ENCODE measurements at regions not wholly inside any gene's neighbourhood (a gene's known extent, or its start where the extent isn't known, plus 50 kb on each side); places are given as distances from the start of the nearest gene placed in this dataset.

DNA sequence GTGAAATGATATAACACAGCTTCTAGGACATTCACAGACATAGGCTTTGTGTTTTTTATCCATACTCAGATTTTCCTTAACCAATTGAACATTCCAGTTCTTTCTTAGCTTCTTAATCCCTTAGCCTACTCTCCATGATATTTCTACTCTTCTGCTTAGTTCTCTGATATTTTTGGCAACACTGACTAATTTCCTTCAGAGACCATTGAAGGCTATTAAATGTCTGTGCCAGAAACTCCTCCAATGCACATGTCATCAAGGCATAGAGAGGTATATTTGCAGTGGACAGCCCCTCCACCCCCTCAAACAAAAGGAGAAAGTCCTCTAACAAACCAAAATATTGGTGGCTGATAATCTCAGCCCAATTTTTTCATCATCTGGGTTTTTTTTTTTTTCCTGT is 105.9 kb upstream of the TSC22D2 start:
- DNase-seq (no peak), ATAC-seq (no peak)
- Mint-ChIP-seq H3K9me3 (no peaks in the 10 kb centered on the region), H3K36me3 (ENCODE audit: insufficient read depth) (no peaks in the 10 kb centered on the region), H3K4me1 (ENCODE audit: low read depth) (no peaks in the 10 kb centered on the region), H3K27me3 (ENCODE audit: low read depth) (peaks cover 23% of the 10 kb centered on the region), H3K4me3 (no peak overlapping the region)

DNA sequence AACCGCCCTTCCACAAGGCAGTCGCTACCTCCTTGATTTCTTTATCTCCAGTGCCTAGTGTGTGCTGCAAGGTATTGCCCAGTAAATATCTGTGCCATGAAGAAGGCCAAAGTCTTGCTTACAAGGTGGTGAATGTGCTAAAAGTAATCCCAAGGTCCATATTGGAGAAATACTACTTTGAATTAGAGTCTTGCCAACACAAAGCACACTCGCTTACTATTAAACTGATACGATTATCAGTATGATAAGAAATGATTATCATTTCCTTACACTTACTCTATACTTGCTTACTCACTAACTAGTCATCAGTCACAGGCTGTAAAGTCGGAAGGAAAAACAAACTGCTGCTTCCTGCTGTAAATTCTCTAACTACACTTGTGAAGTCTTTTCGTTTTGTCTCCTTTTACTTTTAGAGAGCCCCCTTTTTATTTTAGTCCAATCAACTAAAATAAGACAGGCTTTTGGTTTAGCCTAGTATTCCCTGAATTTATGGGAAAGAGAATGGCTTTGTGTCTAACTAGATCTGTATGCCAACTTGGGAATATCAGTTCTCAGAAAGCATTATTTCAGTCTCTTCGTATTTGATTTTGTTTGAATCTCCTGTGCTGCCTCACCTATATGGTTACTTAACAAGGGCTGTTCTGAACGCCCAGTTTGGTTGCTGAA is 107.1 kb upstream of the TSC22D2 start:
- H3K27me3 Mint-ChIP-seq (ENCODE audit: low read depth): peaks cover 20% of the 10 kb centered on the region
- no peaks in the 10 kb centered on the region for H3K9me3 Mint-ChIP-seq
- H3K4me3 Mint-ChIP-seq: no peak overlapping the region
- H3K4me1 Mint-ChIP-seq (ENCODE audit: low read depth): no peaks in the 10 kb centered on the region
- DNase-seq (no peak), ATAC-seq (no peak)
- no peaks in the 10 kb centered on the region for H3K36me3 Mint-ChIP-seq (ENCODE audit: insufficient read depth)

DNA sequence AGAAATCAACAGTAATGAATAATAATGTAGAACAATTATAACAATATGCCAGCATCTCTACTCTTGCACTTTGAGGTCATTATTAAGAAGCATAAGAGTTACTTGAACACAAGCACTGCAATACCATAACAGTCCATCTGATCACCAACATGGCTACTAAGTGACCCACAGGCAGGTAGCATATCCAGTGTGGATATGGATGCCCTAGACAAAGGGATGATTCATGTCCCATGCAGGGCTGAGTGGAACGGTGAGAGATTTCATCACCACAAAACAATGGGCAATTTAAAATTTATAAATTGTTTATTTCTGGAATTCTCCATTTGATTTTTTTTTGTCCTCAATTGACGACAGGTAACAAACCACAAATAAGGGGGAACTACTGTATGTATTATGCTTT is 107.7 kb upstream of the TSC22D2 start:
- Mint-ChIP-seq H3K9me3 (no peaks in the 10 kb centered on the region), H3K4me3 (no peak overlapping the region), H3K36me3 (ENCODE audit: insufficient read depth) (no peaks in the 10 kb centered on the region), H3K4me1 (ENCODE audit: low read depth) (no peaks in the 10 kb centered on the region), H3K27me3 (ENCODE audit: low read depth) (peaks cover 18% of the 10 kb centered on the region)
- ATAC-seq: no peak
- DNase-seq: no peak

DNA sequence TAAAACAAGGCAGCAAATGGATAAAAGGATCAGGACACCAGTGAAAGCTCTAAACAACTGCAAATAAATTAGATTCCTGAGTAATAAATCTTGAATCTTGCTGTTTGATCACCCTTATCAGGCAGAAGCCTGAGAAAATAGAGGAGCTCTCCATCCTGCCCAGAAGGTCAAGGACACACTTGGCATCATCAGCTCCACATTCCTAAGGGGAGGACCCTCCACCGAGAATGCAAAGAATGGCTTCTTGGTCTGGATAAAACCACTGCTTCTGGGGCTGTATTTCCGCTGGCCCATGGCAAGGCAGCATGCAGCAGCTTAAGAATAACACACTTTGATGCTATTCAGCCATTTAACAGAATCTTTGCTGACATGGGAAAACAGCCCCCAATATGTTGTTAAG is 108.9 kb upstream of the TSC22D2 start:
- H3K9me3 Mint-ChIP-seq: no peaks in the 10 kb centered on the region
- no peak overlapping the region for H3K4me3 Mint-ChIP-seq
- ATAC-seq (no peak), DNase-seq (no peak)
- peaks cover 21% of the 10 kb centered on the region for H3K27me3 Mint-ChIP-seq (ENCODE audit: low read depth)
- H3K4me1 Mint-ChIP-seq (ENCODE audit: low read depth): no peaks in the 10 kb centered on the region
- no peaks in the 10 kb centered on the region for H3K36me3 Mint-ChIP-seq (ENCODE audit: insufficient read depth)

DNA sequence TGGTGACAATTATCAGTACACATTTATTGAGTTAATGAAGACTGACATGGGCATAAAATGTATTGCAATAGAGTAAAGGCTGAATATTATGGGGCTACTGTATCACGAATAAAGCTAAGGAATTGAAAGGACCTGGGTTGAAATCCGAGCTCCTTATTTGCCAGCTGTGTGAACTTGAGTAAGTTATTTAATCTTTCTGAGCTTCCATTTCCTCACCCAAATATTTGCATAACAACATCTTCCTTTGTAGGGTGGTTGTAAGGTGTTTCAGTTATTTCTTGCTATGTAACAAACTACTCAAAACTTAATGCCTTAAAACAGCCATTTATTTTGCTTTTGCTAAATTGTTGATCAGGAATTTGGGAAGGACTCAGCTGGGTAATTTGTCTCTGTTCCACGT is 111.1 kb upstream of the TSC22D2 start:
- Mint-ChIP-seq H3K36me3 (ENCODE audit: insufficient read depth) (no peaks in the 10 kb centered on the region), H3K4me3 (no peak overlapping the region), H3K9me3 (no peaks in the 10 kb centered on the region), H3K27me3 (ENCODE audit: low read depth) (peaks cover 19% of the 10 kb centered on the region), H3K4me1 (ENCODE audit: low read depth) (no peaks in the 10 kb centered on the region)
- DNase-seq (no peak), ATAC-seq (no peak)

DNA sequence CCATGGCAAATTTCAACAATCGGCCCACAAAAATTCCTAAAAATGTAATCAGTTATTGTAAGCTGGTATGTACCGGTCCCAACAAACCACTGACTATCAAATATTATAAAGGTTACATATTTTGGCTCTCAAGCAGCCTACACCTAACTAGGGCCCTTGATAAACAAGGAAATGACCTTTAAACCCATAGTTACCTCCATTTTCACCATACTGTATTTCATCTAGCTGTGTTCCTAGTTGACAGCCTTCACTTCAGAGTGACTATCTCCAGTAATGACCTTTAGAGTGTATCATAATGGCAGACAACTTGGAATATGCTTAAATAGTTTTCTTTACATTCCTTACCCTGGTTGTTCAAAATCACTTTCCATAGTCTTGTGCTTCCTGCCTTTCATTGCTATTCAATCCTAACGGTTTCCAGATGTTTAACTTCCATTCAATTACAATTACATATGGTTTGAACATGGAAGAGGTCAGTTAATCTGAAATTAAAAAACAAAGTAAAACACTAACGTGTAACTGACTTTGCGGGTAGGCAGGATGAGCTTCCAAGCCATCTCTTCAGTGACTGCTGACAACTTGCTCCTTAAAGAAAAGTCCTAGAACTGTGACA is 111.9 kb upstream of the TSC22D2 start:
- Mint-ChIP-seq H3K9me3 (no peaks in the 10 kb centered on the region), H3K4me1 (ENCODE audit: low read depth) (no peaks in the 10 kb centered on the region), H3K27me3 (ENCODE audit: low read depth) (peaks cover 18% of the 10 kb centered on the region), H3K4me3 (no peak overlapping the region), H3K36me3 (ENCODE audit: insufficient read depth) (no peaks in the 10 kb centered on the region)
- DNase-seq: no peak
- ATAC-seq: no peak

DNA sequence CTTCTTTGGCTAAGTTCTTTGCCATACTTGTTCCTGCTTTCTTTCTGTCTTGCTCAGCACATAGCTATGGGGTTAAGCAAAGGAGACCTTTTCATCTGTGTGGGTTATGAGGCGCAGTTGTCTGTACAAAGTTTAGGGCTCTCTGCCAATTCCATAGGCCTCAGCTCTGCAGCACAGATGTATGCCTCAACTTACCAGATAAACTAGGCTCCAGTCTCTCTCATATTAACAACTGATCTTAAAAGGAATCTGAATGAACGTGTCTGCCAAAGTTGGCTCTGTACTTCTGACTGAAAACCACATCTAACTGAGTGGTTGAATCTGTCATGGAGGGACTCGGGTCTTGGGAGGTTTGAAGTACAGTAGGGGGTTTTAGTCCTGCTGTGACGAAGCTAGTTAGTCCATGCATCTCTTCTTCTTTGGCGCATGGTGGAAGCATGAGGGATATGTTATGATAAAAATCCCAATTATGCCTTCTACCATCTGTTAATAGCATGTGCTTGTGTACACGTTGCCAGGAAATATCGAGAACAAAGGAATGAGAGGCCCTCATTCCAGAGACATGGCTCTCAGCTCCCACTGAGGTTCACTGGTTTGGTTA is 114.6 kb upstream of the TSC22D2 start:
- H3K27me3 Mint-ChIP-seq (ENCODE audit: low read depth): peaks cover 15% of the 10 kb centered on the region
- H3K4me1 Mint-ChIP-seq (ENCODE audit: low read depth): no peaks in the 10 kb centered on the region
- ATAC-seq: no peak
- no peak for DNase-seq
- H3K36me3 Mint-ChIP-seq (ENCODE audit: insufficient read depth): no peaks in the 10 kb centered on the region
- no peak overlapping the region for H3K4me3 Mint-ChIP-seq
- H3K9me3 Mint-ChIP-seq: no peaks in the 10 kb centered on the region

DNA sequence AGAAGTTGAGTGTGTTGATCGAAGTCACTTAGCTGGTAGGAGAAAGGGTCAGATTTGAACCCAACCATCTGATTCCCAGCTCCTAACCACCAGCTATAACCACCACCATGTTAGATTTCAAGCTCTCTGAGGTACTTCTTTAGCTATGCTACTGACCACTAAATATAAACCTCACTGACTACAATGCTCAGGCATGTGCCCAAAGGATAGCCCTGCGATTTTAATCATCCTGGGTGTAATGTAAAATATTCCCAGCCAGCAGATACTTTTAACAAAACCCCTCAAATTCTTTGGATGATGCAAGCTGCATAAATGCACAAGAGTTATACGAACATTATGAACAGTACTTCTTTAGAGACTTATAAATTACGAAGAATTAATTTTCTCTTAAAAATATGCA is 115.2 kb upstream of the TSC22D2 start:
- Mint-ChIP-seq H3K4me3 (no peak overlapping the region), H3K4me1 (ENCODE audit: low read depth) (no peaks in the 10 kb centered on the region), H3K36me3 (ENCODE audit: insufficient read depth) (no peaks in the 10 kb centered on the region), H3K9me3 (no peaks in the 10 kb centered on the region), H3K27me3 (ENCODE audit: low read depth) (peaks cover 15% of the 10 kb centered on the region)
- DNase-seq (no peak), ATAC-seq (no peak)

DNA sequence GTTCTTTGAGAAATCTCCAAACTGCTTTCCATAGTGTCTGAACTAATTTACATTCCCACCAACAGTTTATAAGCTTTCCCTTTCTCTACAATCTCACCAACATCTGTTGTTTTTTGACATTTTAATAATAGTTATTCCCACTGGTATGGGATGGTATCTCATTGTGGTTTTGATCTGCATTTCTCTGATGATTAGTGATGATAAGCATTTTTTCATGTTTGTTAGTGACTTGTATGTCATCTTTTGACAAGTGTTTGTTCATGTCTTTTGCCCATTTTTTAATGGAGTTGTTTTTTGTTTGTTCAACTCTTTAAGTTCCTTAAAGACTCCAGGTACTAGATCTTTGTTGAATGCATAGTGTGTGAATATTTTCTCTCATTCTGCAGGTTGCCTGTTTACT is 116.6 kb upstream of the TSC22D2 start:
- Mint-ChIP-seq H3K27me3 (ENCODE audit: low read depth) (peaks cover 15% of the 10 kb centered on the region), H3K36me3 (ENCODE audit: insufficient read depth) (no peaks in the 10 kb centered on the region), H3K9me3 (no peaks in the 10 kb centered on the region), H3K4me1 (ENCODE audit: low read depth) (no peaks in the 10 kb centered on the region), H3K4me3 (no peak overlapping the region)
- no peak for DNase-seq
- ATAC-seq: no peak

DNA sequence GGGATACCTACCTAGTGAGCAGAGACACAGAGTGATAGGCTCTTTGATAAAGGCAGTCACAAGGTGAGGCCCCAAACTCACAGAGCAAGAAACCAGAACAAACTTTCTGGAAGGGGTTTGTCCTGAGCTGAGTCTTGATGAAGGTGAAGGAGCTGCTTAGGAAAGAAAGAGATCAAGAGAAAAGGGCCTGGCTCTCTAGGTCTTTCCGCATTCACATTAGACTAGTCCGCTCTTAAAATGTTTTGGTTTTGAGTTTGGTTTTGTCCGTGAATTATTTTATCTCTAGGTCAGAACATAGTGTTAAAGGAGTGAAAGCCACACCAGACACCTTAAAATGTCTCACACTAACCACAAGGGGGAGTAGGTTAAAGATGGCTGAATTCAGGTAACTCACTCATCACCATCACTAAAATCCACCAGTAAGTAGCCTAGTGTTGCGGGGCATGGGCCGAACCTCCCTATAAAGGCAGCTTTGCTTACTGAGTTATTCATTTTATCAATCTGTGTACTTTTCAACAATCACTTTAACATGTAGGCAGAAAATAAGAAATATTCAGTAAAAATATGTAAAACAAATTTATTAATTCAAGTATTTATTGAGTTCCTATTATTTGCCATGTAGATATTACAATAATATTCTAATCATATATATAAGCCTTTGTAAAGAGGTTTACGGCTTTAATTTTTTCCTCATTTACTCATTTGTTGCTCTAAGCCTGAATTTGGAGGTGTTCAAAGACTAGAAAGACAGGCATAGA is 121.5 kb upstream of the TSC22D2 start:
- peak; percentile 61 to 66 for ATAC-seq
- Mint-ChIP-seq H3K27me3 (ENCODE audit: low read depth) (peaks cover 3% of the 10 kb centered on the region), H3K4me3 (no peak overlapping the region), H3K4me1 (ENCODE audit: low read depth) (no peaks in the 10 kb centered on the region), H3K36me3 (ENCODE audit: insufficient read depth) (no peaks in the 10 kb centered on the region), H3K9me3 (no peaks in the 10 kb centered on the region)
- DNase-seq: no peak

DNA sequence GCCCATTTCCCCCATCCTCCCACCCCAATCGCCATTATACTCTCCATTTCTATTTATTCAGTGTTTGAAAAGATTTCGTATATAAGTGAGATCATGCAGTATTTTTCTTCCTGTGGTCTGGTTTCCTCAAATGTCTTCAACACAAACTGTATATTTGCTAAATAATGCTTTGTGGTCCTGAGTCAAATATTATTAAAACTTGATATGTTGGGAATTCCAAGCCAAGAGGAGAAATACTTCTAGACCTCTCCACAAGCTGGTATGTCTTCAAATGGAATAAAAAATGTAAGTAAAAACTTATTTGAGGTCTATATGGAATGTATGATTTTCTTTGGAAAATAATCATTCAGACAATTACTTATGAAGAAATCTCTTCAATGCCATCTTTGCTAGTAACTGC is 122.5 kb upstream of the TSC22D2 start:
- H3K4me3 Mint-ChIP-seq: no peak overlapping the region
- H3K9me3 Mint-ChIP-seq: no peaks in the 10 kb centered on the region
- H3K36me3 Mint-ChIP-seq (ENCODE audit: insufficient read depth): no peaks in the 10 kb centered on the region
- H3K4me1 Mint-ChIP-seq (ENCODE audit: low read depth): no peaks in the 10 kb centered on the region
- ATAC-seq: no peak
- peaks cover 3% of the 10 kb centered on the region for H3K27me3 Mint-ChIP-seq (ENCODE audit: low read depth)
- no peak for DNase-seq

DNA sequence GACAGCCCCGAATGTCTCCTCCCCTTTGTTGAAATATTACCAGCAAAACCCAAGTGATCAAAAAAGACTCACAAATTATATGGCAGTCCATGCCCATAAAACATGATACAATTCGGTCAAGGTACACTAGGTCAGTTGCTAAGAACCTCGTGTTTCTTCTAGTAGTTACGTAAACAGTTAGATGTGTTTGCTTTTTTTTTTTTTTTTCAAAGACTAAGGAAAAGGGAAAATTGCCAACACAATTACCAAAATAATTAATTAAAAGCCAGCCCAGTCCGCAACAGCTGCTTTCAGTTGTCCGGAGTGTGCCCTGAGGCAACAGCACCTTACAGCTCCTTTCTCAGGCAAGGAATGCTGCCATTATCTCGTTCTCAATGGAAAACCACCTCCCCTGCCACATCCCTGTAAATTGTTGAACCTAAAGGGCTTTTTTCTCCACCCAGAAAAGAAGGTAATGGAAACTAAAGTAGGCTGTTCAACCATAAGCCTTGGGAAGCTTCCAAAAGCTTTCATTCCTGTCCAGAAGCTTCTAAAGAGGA is 129.2 kb upstream of the TSC22D2 start:
- DNase-seq: no peak
- peaks cover 18% of the 10 kb centered on the region for H3K27me3 Mint-ChIP-seq (ENCODE audit: low read depth)
- no peaks in the 10 kb centered on the region for H3K36me3 Mint-ChIP-seq (ENCODE audit: insufficient read depth)
- H3K4me3 Mint-ChIP-seq: no peak overlapping the region
- ATAC-seq: no peak
- H3K9me3 Mint-ChIP-seq: no peaks in the 10 kb centered on the region
- no peaks in the 10 kb centered on the region for H3K4me1 Mint-ChIP-seq (ENCODE audit: low read depth)

DNA sequence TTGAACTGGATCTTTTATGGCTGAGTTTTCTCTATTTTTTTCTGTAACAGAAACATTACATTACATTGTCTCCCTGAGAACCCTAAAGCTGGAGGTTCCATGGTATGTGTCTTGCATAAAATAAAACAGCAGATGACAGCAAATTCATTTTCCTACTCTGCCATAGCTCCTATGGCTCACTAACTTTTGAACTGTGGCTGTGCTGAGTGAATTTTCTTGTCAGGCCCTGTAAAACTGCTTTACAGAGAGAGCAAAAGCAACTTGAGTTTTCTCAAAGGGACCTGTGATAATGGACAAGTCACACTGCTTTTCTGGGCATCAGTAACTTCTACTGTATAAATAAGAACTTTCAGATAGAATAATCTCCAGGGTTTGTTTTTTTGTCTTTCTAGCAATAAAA is 129.9 kb upstream of the TSC22D2 start:
- H3K4me3 Mint-ChIP-seq: no peak overlapping the region
- no peaks in the 10 kb centered on the region for H3K9me3 Mint-ChIP-seq
- ATAC-seq (no peak), DNase-seq (no peak)
- H3K36me3 Mint-ChIP-seq (ENCODE audit: insufficient read depth): no peaks in the 10 kb centered on the region
- H3K27me3 Mint-ChIP-seq (ENCODE audit: low read depth): peaks cover 23% of the 10 kb centered on the region
- H3K4me1 Mint-ChIP-seq (ENCODE audit: low read depth): no peaks in the 10 kb centered on the region

DNA sequence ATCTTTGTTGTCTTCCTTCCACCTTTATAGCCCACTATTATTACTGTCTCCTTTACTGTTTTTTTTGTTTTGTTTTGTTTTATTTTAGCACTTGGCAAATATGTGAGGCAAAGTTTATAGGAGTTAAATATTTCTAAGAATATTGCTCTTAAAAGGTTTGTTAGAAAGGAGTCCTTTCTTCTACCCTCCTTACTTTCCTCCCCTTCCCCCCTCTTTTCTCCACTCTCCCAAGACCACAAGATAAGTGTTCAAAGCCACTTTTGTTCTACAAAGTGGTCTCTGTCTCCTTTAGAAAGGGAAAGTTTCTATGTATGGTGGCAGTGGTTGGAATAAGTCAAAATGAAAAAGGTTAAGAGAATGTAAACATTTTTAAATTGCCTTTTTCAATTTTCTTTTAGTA is 130.7 kb upstream of the TSC22D2 start:
- peaks cover 23% of the 10 kb centered on the region for H3K27me3 Mint-ChIP-seq (ENCODE audit: low read depth)
- no peaks in the 10 kb centered on the region for H3K9me3 Mint-ChIP-seq
- DNase-seq: no peak
- no peak for ATAC-seq
- no peaks in the 10 kb centered on the region for H3K36me3 Mint-ChIP-seq (ENCODE audit: insufficient read depth)
- H3K4me1 Mint-ChIP-seq (ENCODE audit: low read depth): no peaks in the 10 kb centered on the region
- H3K4me3 Mint-ChIP-seq: no peak overlapping the region
